ENCODE measurements at regions not wholly inside any gene's neighbourhood (a gene's known extent, or its start where the extent isn't known, plus 50 kb on each side); places are given as distances from the start of the nearest gene placed in this dataset.

- Histone ChIP-seq H3K4me1 (replicated peaks in 1 of 4; ENCODE audit: control insufficient read depth in 3 of 4, insufficient read depth in 4 of 4, low read length in 3 of 4) (no peaks in the 10 kb centered on the region), H4K5ac (ENCODE audit: insufficient read length, low read depth, low read length) (no peak overlapping the region), H3K9ac (replicated peaks in 1 of 4; ENCODE audit: extremely low read depth in 1 of 4, low read depth in 3 of 4, low read length in 3 of 4) (no peak overlapping the region), H2BK20ac (ENCODE audit: low read length) (no peak overlapping the region), H3K27me3 (replicated peaks in 1 of 4; ENCODE audit: control insufficient read depth in 3 of 4, extremely low read depth in 1 of 4, insufficient read depth in 3 of 4, low read length in 3 of 4) (no peaks in the 10 kb centered on the region), H2AFZ (ENCODE audit: low read length) (no peak overlapping the region), H3K27ac (ENCODE audit: low read depth, low read length) (no peak overlapping the region), H3K79me1 (ENCODE audit: low read depth, low read length) (no peaks in the 10 kb centered on the region), H3K4me2 (ENCODE audit: insufficient read depth in 1 of 2, low read depth in 2 of 2, low read length in 2 of 2) (no peak overlapping the region), H2BK15ac (ENCODE audit: low read length) (no peak overlapping the region), H3K23ac (ENCODE audit: insufficient read length) (no peak overlapping the region), H3K4me3 (ENCODE audit: extremely low read depth in 1 of 4, insufficient read depth in 2 of 4, low read depth in 3 of 4, low read length in 4 of 4) (no peak overlapping the region), H3K79me2 (ENCODE audit: control insufficient read depth in 1 of 2, insufficient read depth in 2 of 2, low read length in 2 of 2) (no peaks in the 10 kb centered on the region), H2AK5ac (ENCODE audit: low read depth, low read length) (no peak overlapping the region), H3K14ac (ENCODE audit: insufficient read length) (no peak overlapping the region), H3K18ac (ENCODE audit: extremely low read depth, low read length) (no peak overlapping the region; the same call in 1 of the 2 replicates), H3K9me3 (ENCODE audit: insufficient read depth in 2 of 2, low read depth in 1 of 2, low read length in 1 of 2) (no peaks in the 10 kb centered on the region), H2BK5ac (ENCODE audit: low read depth, low read length) (no peak overlapping the region), H2BK12ac (ENCODE audit: low read depth, low read length) (no peak overlapping the region), H3K36me3 (ENCODE audit: control insufficient read depth in 2 of 4, insufficient read depth in 4 of 4, low read length in 3 of 4) (no peaks in the 10 kb centered on the region), H3K56ac (replicated peaks; ENCODE audit: insufficient read length, low read depth, low read length) (no peak overlapping the region), H4K20me1 (replicated peaks in 1 of 2; ENCODE audit: control insufficient read depth in 1 of 2, insufficient read depth in 2 of 2, low read length in 2 of 2) (no peaks in the 10 kb centered on the region), H4K91ac (replicated peaks; ENCODE audit: insufficient read length, low read length) (no peak overlapping the region), H3K4ac (replicated peaks; ENCODE audit: insufficient read length, low read depth, low read length) (no peak overlapping the region), H4K8ac (ENCODE audit: extremely low read depth, insufficient read depth, low read length) (no peak overlapping the region), H3K23me2 (ENCODE audit: low read depth, low read length) (no peaks in the 10 kb centered on the region), H2BK120ac (replicated peaks; ENCODE audit: low read depth, low read length) (no peak overlapping the region)
- POLR2A ChIA-PET (ENCODE audit: partially characterized antibody), result no interaction called here
- DNase-seq (ENCODE audit: low read depth in 1 of 2, low spot score in 2 of 2), result no peak
- WGBS, 2 experiments (ENCODE audit: extremely low coverage in 1 of 2, insufficient coverage in 1 of 2, insufficient read length in 1 of 2, insufficient replicate concordance in 2 of 2, low coverage in 1 of 2, low lambda C conversion rate in 2 of 2, missing lambda C conversion rate in 1 of 2), result 84% methylated on average over 2 of the region's 3 CpGs; no CpG with 5 or more reads in 1 of the 2 experiments
- CTCF ChIA-PET (ENCODE audit: partially characterized antibody), result interaction anchor here (0.9 to 1.5 kb wide), 3 partner anchors 9 to 411 kb away, joined by 3 to 4 read pairs (median 4); no protein-coding TSS in a partner anchor
- FAIRE-seq, result no peak
- no peak for TF ChIP-seq ATF3 (IDR thresholded peaks at IDR 0.05; ENCODE audit: insufficient read depth, low read depth, low read length)
- no peak for TF ChIP-seq CBX8 (IDR thresholded peaks at IDR 0.05; ENCODE audit: borderline replicate concordance, low read depth, low read length)
- no peak for TF ChIP-seq POLR2AphosphoS5 (IDR thresholded peaks at IDR 0.05; ENCODE audit: low read depth, low read length)
- TF ChIP-seq E2F6 (IDR thresholded peaks at IDR 0.05), result no peak
- no peak for TF ChIP-seq CEBPB (IDR thresholded peaks at IDR 0.05; ENCODE audit: low read depth, low read length)
- TF ChIP-seq BRCA1 (IDR thresholded peaks at IDR 0.05; ENCODE audit: low read depth, low read length), result no peak
- no peak for TF ChIP-seq KDM4A (IDR thresholded peaks at IDR 0.05; ENCODE audit: low read depth, low read length, severe bottlenecking)
- no peak for TF ChIP-seq GTF2F1 (IDR thresholded peaks at IDR 0.05; ENCODE audit: borderline replicate concordance, low read depth, low read length)
- TF ChIP-seq BCL11A (IDR thresholded peaks at IDR 0.05; ENCODE audit: low read depth in 2 of 2, low read length in 2 of 2), result no peak
- TF ChIP-seq TAF7 (optimal IDR thresholded peaks at IDR 0.05; ENCODE audit: borderline replicate concordance, low read depth, low read length), result no peak
- no peak for TF ChIP-seq CREB1 (IDR thresholded peaks at IDR 0.05)
- TF ChIP-seq SP2 (IDR thresholded peaks at IDR 0.05; ENCODE audit: low read length), result no peak
- no peak for TF ChIP-seq SIRT6 (IDR thresholded peaks at IDR 0.05; ENCODE audit: low read length)
- no peak for TF ChIP-seq ZNF274 (IDR thresholded peaks at IDR 0.05; ENCODE audit: borderline replicate concordance, extremely low read depth, low read length)
- TF ChIP-seq YY1 (IDR thresholded peaks at IDR 0.05; ENCODE audit: low read depth, low read length), result no peak
- no peak for TF ChIP-seq JUND (IDR thresholded peaks at IDR 0.05; ENCODE audit: low read length)
Observed at GRCh38 chr11:80109031-80109430, 668.2 kb upstream of the TENM4 start.

All from H1 (cell line).